ENCODE measurements at regions not wholly inside any gene's neighbourhood (a gene's known extent, or its start where the extent isn't known, plus 50 kb on each side); places are given as distances from the start of the nearest gene placed in this dataset.

GRCh38 chr20:23142162-23143050, 56.3 kb upstream of the CD93 start:
- no TSS peak for BruUV-seq (replicated peaks)
- 43% methylated on average over 16 of the region's 16 CpGs for WGBS (ENCODE audit: insufficient coverage, insufficient replicate concordance, low lambda C conversion rate, missing lambda C conversion rate)
- peak; percentile 92 for FAIRE-seq
- H4K20me1 ChIP-seq (ENCODE audit: control insufficient read depth, insufficient read depth): no peaks in the 10 kb centered on the region
- no peak overlapping the region for H3K4me3 ChIP-seq
- CTCF ChIA-PET: interaction anchor here (1.0 to 2.9 kb wide), 7 partner anchors 10 to 93 kb away, joined by 3 to 10 read pairs (median 3); no protein-coding TSS in a partner anchor
- no peak overlapping the region for H3K9ac ChIP-seq (ENCODE audit: control insufficient read depth, insufficient read depth, low read length)
- H2AFZ ChIP-seq (ENCODE audit: control insufficient read depth, low read depth, low read length): no peak overlapping the region
- peak overlapping the region; percentile 34; the same call in 1 of the 2 replicates for H3K4me2 ChIP-seq (ENCODE audit: control insufficient read depth, insufficient read depth)
- POLR2A ChIA-PET: interaction anchor here (0.6 to 2.1 kb wide), 3 partner anchors 17 to 51 kb away, joined by 3 to 7 read pairs (median 3); no protein-coding TSS in a partner anchor
- in situ Hi-C loops (cut with MboI): no loop called here
- no peak overlapping the region; the same call in 1 of the 2 replicates for H3K27ac ChIP-seq (ENCODE audit: control insufficient read depth, insufficient read depth)
- H3K4me1 ChIP-seq (ENCODE audit: control insufficient read depth, insufficient read depth, low read length): peaks cover 31% of the 10 kb centered on the region
- SMC1A ChIA-PET (ENCODE audit: uncharacterized antibody, unreplicated experiment): interaction anchor here (0.9 to 6.1 kb wide), 8 partner anchors 10 to 59 kb away, joined by 3 to 28 read pairs (median 5); no protein-coding TSS in a partner anchor
- RAD21 ChIA-PET (ENCODE audit: unreplicated experiment): interaction anchor here (1.1 to 1.7 kb wide), 6 partner anchors 16 to 76 kb away, joined by 3 to 6 read pairs (median 4); no protein-coding TSS in a partner anchor
- H3K9me3 ChIP-seq (replicated peaks; ENCODE audit: control insufficient read depth, insufficient read depth, low read length): no peaks in the 10 kb centered on the region
- peak; percentile 87 for ATAC-seq
- peak; percentile 45 for DNase-seq (ENCODE audit: low read depth, low spot score)
- H3K36me3 ChIP-seq (ENCODE audit: control insufficient read depth in 2 of 2, insufficient read depth in 2 of 2, low read length in 1 of 2): no peaks in the 10 kb centered on the region
- no peaks in the 10 kb centered on the region for H3K27me3 ChIP-seq (replicated peaks in 1 of 2; ENCODE audit: control insufficient read depth in 2 of 2, insufficient read depth in 2 of 2, low read length in 1 of 2)
- intact Hi-C loops (cut with micrococcal nuclease; ENCODE audit: unreplicated experiment): no loop called here
- H3K79me2 ChIP-seq (ENCODE audit: control insufficient read depth, insufficient read depth, low read length): no peaks in the 10 kb centered on the region
- TF ChIP-seq ZZZ3 (IDR thresholded peaks at IDR 0.05; ENCODE audit: control insufficient read depth, insufficient read length, low read depth) (no peak), NFIC (IDR thresholded peaks at IDR 0.05; ENCODE audit: low read depth, low read length) (peak; percentile 77; the same call in 1 of the 2 replicates), ZNF274 (IDR thresholded peaks at IDR 0.05; ENCODE audit: insufficient read depth, insufficient read length) (no peak), ASH2L (IDR thresholded peaks at IDR 0.05; ENCODE audit: borderline replicate concordance, low read depth) (no peak), BRCA1 (IDR thresholded peaks at IDR 0.05; ENCODE audit: low read depth, low read length) (no peak), MEF2B (IDR thresholded peaks at IDR 0.05; ENCODE audit: partially characterized antibody, poor library complexity, severe bottlenecking) (no peak), TCF7 (IDR thresholded peaks at IDR 0.05; ENCODE audit: borderline replicate concordance) (no peak), SMC3 (IDR thresholded peaks at IDR 0.05; ENCODE audit: borderline replicate concordance, low read length) (no peak), SKIL (IDR thresholded peaks at IDR 0.05; ENCODE audit: low read depth, poor library complexity, severe bottlenecking) (no peak), CREB1 (IDR thresholded peaks at IDR 0.05; ENCODE audit: low read depth) (peak; percentile 63), JUNB (IDR thresholded peaks at IDR 0.05) (peak; percentile 88), HDGF (IDR thresholded peaks at IDR 0.05) (no peak), MYB (IDR thresholded peaks at IDR 0.05; ENCODE audit: borderline replicate concordance, low read depth, low read length) (no peak), SIN3A (IDR thresholded peaks at IDR 0.05; ENCODE audit: low read depth, low read length) (no peak), SMAD1 (IDR thresholded peaks at IDR 0.05; ENCODE audit: low read depth, partially characterized antibody) (no peak), PAX8 (IDR thresholded peaks at IDR 0.05) (no peak), HDAC2 (IDR thresholded peaks at IDR 0.05) (no peak)
- TF ChIP-seq, protein P1, sequence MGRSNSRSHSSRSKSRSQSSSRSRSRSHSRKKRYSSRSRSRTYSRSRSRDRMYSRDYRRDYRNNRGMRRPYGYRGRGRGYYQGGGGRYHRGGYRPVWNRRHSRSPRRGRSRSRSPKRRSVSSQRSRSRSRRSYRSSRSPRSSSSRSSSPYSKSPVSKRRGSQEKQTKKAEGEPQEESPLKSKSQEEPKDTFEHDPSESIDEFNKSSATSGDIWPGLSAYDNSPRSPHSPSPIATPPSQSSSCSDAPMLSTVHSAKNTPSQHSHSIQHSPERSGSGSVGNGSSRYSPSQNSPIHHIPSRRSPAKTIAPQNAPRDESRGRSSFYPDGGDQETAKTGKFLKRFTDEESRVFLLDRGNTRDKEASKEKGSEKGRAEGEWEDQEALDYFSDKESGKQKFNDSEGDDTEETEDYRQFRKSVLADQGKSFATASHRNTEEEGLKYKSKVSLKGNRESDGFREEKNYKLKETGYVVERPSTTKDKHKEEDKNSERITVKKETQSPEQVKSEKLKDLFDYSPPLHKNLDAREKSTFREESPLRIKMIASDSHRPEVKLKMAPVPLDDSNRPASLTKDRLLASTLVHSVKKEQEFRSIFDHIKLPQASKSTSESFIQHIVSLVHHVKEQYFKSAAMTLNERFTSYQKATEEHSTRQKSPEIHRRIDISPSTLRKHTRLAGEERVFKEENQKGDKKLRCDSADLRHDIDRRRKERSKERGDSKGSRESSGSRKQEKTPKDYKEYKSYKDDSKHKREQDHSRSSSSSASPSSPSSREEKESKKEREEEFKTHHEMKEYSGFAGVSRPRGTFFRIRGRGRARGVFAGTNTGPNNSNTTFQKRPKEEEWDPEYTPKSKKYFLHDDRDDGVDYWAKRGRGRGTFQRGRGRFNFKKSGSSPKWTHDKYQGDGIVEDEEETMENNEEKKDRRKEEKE (IDR thresholded peaks at IDR 0.05): no peak

Measured in GM12878 (cell line).